GM23338 (cell line): ENCODE measurements at regions not wholly inside any gene's neighbourhood (a gene's known extent, or its start where the extent isn't known, plus 50 kb on each side); places are given as distances from the start of the nearest gene placed in this dataset.

Experiments
- CREB1 ChIP-seq: fragments of 250-450 bp; sonication (Bioruptor Pico); IDR thresholded peaks from 2 replicates; pipeline ENCODE4 v1.5.0; 2020; ENCODE audit warnings: low read depth, mild to moderate bottlenecking, moderate library complexity
- EZH2 ChIP-seq: fragments of 200-600 bp; sonication (generic); IDR thresholded peaks from one replicate; pipeline ENCODE4 v1.8.0; 2017; ENCODE audit warnings: antibody characterized with exemption, mild to moderate bottlenecking, low read depth; ENCODE audit not compliant: unreplicated experiment
- EZH2phosphoT487 ChIP-seq: fragments of 200-600 bp; sonication (generic); IDR thresholded peaks from one replicate; pipeline ENCODE4 v1.8.1; 2018; ENCODE audit warnings: antibody characterized with exemption; ENCODE audit not compliant: unreplicated experiment
- POLR2AphosphoS5 ChIP-seq: IDR thresholded peaks from 2 replicates; pipeline ENCODE4 v1.6.1; 2016; ENCODE audit warnings: antibody characterized with exemption, low read depth
- ZNF114 ChIP-seq: fragments of 250-450 bp; sonication (Bioruptor Pico); IDR thresholded peaks from 2 replicates; pipeline ENCODE4 v1.5.0; 2020; ENCODE audit warnings: mild to moderate bottlenecking, moderate library complexity
- TF ChIP-seq, protein P1 (sequence below), 2 experiments: fragments of 200-600 bp in 1 of 2; sonication (generic) in 1 of 2; conservative IDR thresholded peaks; 2 replicates each; pipeline versions ENCODE4 v1.5.1 to v1.6.1; 2016 to 2017; ENCODE audit warnings: antibody characterized with exemption in 2 of 2, low read depth in 2 of 2, mild to moderate bottlenecking in 2 of 2, moderate library complexity in 1 of 2
- TF ChIP-seq, protein P2 (sequence below): IDR thresholded peaks from one replicate; pipeline ENCODE4 v1.6.1; 2018; ENCODE audit warnings: antibody characterized with exemption; ENCODE audit not compliant: unreplicated experiment

DNA sequence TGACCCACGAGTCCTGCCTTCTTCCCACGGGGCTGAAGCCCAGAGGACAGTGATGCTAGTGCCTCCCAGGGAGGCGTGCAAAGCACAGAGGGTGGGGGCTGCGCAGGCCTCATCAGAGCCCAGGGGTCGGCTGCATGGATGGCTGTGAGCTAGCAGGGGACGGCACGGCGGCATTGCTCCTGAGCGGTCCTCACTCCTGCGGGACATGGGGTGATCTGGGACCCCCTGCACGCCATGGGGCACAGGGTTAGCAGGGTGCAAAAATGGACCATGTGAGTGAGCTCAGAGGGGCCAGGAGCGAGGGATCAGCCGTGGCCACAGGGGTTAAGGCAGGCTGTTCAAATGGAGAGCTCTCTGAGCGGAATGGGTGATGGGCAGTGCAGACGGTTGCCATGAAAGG, 138.3 kb downstream of the SNX19 start:
- TF ChIP-seq, protein P1, sequence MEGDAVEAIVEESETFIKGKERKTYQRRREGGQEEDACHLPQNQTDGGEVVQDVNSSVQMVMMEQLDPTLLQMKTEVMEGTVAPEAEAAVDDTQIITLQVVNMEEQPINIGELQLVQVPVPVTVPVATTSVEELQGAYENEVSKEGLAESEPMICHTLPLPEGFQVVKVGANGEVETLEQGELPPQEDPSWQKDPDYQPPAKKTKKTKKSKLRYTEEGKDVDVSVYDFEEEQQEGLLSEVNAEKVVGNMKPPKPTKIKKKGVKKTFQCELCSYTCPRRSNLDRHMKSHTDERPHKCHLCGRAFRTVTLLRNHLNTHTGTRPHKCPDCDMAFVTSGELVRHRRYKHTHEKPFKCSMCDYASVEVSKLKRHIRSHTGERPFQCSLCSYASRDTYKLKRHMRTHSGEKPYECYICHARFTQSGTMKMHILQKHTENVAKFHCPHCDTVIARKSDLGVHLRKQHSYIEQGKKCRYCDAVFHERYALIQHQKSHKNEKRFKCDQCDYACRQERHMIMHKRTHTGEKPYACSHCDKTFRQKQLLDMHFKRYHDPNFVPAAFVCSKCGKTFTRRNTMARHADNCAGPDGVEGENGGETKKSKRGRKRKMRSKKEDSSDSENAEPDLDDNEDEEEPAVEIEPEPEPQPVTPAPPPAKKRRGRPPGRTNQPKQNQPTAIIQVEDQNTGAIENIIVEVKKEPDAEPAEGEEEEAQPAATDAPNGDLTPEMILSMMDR (conservative IDR thresholded peaks at IDR 0.05; ENCODE audit: low read depth in 2 of 2) = no peak
- TF ChIP-seq POLR2AphosphoS5 (no peak), EZH2 (no peak), ZNF114 (no peak), EZH2phosphoT487 (no peak), CREB1 (CRISPR knock-in tag) (no peak)
- TF ChIP-seq, protein P2, sequence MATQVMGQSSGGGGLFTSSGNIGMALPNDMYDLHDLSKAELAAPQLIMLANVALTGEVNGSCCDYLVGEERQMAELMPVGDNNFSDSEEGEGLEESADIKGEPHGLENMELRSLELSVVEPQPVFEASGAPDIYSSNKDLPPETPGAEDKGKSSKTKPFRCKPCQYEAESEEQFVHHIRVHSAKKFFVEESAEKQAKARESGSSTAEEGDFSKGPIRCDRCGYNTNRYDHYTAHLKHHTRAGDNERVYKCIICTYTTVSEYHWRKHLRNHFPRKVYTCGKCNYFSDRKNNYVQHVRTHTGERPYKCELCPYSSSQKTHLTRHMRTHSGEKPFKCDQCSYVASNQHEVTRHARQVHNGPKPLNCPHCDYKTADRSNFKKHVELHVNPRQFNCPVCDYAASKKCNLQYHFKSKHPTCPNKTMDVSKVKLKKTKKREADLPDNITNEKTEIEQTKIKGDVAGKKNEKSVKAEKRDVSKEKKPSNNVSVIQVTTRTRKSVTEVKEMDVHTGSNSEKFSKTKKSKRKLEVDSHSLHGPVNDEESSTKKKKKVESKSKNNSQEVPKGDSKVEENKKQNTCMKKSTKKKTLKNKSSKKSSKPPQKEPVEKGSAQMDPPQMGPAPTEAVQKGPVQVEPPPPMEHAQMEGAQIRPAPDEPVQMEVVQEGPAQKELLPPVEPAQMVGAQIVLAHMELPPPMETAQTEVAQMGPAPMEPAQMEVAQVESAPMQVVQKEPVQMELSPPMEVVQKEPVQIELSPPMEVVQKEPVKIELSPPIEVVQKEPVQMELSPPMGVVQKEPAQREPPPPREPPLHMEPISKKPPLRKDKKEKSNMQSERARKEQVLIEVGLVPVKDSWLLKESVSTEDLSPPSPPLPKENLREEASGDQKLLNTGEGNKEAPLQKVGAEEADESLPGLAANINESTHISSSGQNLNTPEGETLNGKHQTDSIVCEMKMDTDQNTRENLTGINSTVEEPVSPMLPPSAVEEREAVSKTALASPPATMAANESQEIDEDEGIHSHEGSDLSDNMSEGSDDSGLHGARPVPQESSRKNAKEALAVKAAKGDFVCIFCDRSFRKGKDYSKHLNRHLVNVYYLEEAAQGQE = no peak
